ENCODE measurements at regions not wholly inside any gene's neighbourhood (a gene's known extent, or its start where the extent isn't known, plus 50 kb on each side); places are given as distances from the start of the nearest gene placed in this dataset.

DNA sequence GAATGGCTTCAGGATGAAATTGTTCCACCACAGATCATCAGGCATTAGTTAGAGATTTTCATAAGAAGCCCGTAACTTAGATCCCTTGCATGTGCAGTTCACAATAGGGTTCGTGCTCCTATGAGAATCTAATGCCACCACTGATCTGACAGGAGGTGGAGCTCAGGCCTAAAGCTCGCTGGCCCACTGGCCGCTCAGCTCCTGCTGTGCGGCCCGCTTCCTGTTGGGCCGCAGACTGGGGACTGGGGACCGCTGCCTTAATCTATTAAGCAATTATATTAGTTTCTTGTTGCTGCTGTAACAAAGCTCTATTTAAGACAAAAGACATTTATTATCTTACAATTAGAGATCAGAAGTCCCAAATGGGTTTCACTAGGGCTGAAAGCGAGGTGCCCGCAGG, 205.6 kb downstream of the LARP7 start:
- TF ChIP-seq HNRNPL (IDR thresholded peaks at IDR 0.05; ENCODE audit: low read depth, low read length) (no peak), GATA2 (CRISPR knock-in tag; IDR thresholded peaks at IDR 0.05) (no peak), YBX1 (IDR thresholded peaks at IDR 0.05) (no peak), NFIC (IDR thresholded peaks at IDR 0.05) (no peak), POLR2A (conservative IDR thresholded peaks at IDR 0.05) (no peak), CREB1 (IDR thresholded peaks at IDR 0.05) (no peak), CREB1 (CRISPR knock-in tag; IDR thresholded peaks at IDR 0.05) (no peak), HDAC3 (IDR thresholded peaks at IDR 0.05; ENCODE audit: borderline replicate concordance, partially characterized antibody) (no peak), ZNF57 (CRISPR knock-in tag; IDR thresholded peaks at IDR 0.05) (no peak), SRF (CRISPR knock-in tag; IDR thresholded peaks at IDR 0.05) (no peak)
- TF ChIP-seq, protein P1, sequence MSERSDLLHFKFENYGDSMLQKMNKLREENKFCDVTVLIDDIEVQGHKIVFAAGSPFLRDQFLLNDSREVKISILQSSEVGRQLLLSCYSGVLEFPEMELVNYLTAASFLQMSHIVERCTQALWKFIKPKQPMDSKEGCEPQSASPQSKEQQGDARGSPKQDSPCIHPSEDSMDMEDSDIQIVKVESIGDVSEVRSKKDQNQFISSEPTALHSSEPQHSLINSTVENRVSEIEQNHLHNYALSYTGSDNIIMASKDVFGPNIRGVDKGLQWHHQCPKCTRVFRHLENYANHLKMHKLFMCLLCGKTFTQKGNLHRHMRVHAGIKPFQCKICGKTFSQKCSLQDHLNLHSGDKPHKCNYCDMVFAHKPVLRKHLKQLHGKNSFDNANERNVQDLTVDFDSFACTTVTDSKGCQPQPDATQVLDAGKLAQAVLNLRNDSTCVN (CRISPR knock-in tag; IDR thresholded peaks at IDR 0.05), result no peak
- TF ChIP-seq, protein P2, sequence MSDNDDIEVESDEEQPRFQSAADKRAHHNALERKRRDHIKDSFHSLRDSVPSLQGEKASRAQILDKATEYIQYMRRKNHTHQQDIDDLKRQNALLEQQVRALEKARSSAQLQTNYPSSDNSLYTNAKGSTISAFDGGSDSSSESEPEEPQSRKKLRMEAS (CRISPR knock-in tag; IDR thresholded peaks at IDR 0.05), result no peak
- TF ChIP-seq, protein P3, sequence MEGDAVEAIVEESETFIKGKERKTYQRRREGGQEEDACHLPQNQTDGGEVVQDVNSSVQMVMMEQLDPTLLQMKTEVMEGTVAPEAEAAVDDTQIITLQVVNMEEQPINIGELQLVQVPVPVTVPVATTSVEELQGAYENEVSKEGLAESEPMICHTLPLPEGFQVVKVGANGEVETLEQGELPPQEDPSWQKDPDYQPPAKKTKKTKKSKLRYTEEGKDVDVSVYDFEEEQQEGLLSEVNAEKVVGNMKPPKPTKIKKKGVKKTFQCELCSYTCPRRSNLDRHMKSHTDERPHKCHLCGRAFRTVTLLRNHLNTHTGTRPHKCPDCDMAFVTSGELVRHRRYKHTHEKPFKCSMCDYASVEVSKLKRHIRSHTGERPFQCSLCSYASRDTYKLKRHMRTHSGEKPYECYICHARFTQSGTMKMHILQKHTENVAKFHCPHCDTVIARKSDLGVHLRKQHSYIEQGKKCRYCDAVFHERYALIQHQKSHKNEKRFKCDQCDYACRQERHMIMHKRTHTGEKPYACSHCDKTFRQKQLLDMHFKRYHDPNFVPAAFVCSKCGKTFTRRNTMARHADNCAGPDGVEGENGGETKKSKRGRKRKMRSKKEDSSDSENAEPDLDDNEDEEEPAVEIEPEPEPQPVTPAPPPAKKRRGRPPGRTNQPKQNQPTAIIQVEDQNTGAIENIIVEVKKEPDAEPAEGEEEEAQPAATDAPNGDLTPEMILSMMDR (IDR thresholded peaks at IDR 0.05 in 2 of 3, conservative IDR thresholded peaks at IDR 0.05 in 1 of 3; ENCODE audit: insufficient read depth in 2 of 3, low read depth in 1 of 3, low read length in 3 of 3), result no peak
